ENCODE measurements at regions not wholly inside any gene's neighbourhood (a gene's known extent, or its start where the extent isn't known, plus 50 kb on each side); places are given as distances from the start of the nearest gene placed in this dataset.

- Histone ChIP-seq H3K4me3 (ENCODE audit: low read length in 2 of 2) (no peak overlapping the region), H3K9me3 (ENCODE audit: control insufficient read depth in 1 of 2, low read length in 2 of 2) (no peaks in the 10 kb centered on the region), H3K36me3 (ENCODE audit: insufficient read depth, low read length) (no peaks in the 10 kb centered on the region), H3K27ac (ENCODE audit: low read depth, low read length) (no peak overlapping the region), H3K27me3 (ENCODE audit: insufficient read depth, low read length) (no peaks in the 10 kb centered on the region), H3K4me1 (ENCODE audit: insufficient read depth, low read length) (no peaks in the 10 kb centered on the region)
- Mint-ChIP-seq H3K9me3 (peaks cover 0 to 2% (median 0%) of the 10 kb centered on the region in 8 donors), H3K4me3 (no peak overlapping the region), H3K4me1 (peaks cover 0 to 1% (median 0%) of the 10 kb centered on the region in 4 donors), H3K27ac (no peak overlapping the region), H3K27me3 (peaks cover 0 to under 1% of the 10 kb centered on the region in 2 donors), H3K36me3 (no peaks in the 10 kb centered on the region)
- POLR2A ChIA-PET (ENCODE audit: partially characterized antibody) = no interaction called here
- CTCF ChIA-PET (ENCODE audit: partially characterized antibody) = no interaction called here
- no peak for DNase-seq
- intact Hi-C loops (cut with micrococcal nuclease) = no loop called here
Measured at GRCh38 chr3:159266779-159267178, 464.9 kb downstream of the MFSD1 start.

- H3K9me3 Mint-ChIP-seq = peaks cover 0 to 3% (median 0%) of the 10 kb centered on the region in 8 donors
- no peak overlapping the region for H3K4me3 ChIP-seq (ENCODE audit: low read length in 2 of 2)
- POLR2A ChIA-PET (ENCODE audit: partially characterized antibody) = no interaction called here
- no peak overlapping the region for H3K27ac Mint-ChIP-seq
- H3K27me3 Mint-ChIP-seq = no peaks in the 10 kb centered on the region
- H3K36me3 Mint-ChIP-seq = no peaks in the 10 kb centered on the region
- H3K4me3 Mint-ChIP-seq = no peak overlapping the region
- DNase-seq = no peak
- intact Hi-C loops (cut with micrococcal nuclease) = no loop called here
- CTCF ChIA-PET (ENCODE audit: partially characterized antibody) = no interaction called here
- no peaks in the 10 kb centered on the region for H3K36me3 ChIP-seq (ENCODE audit: insufficient read depth, low read length)
- no peaks in the 10 kb centered on the region for H3K9me3 ChIP-seq (ENCODE audit: control insufficient read depth in 1 of 2, low read length in 2 of 2)
- no peaks in the 10 kb centered on the region for H3K27me3 ChIP-seq (ENCODE audit: insufficient read depth, low read length)
- H3K27ac ChIP-seq (ENCODE audit: low read depth, low read length) = no peak overlapping the region
- no peaks in the 10 kb centered on the region for H3K4me1 Mint-ChIP-seq
- H3K4me1 ChIP-seq (ENCODE audit: insufficient read depth, low read length) = no peaks in the 10 kb centered on the region
Measured at GRCh38 chr3:159271799-159272512, 470.1 kb downstream of the MFSD1 start.

GRCh38 chr3:159273070-159273469 lies 471.2 kb downstream of the MFSD1 start:
- CTCF ChIA-PET (ENCODE audit: partially characterized antibody) = no interaction called here
- intact Hi-C loops (cut with micrococcal nuclease) = no loop called here
- Histone ChIP-seq H3K9me3 (ENCODE audit: control insufficient read depth in 1 of 2, low read length in 2 of 2) (no peaks in the 10 kb centered on the region), H3K36me3 (ENCODE audit: insufficient read depth, low read length) (no peaks in the 10 kb centered on the region), H3K27ac (ENCODE audit: low read depth, low read length) (no peak overlapping the region), H3K27me3 (ENCODE audit: insufficient read depth, low read length) (no peaks in the 10 kb centered on the region), H3K4me1 (ENCODE audit: insufficient read depth, low read length) (no peaks in the 10 kb centered on the region), H3K4me3 (ENCODE audit: low read length in 2 of 2) (no peak overlapping the region)
- DNase-seq = no peak
- Mint-ChIP-seq H3K27ac (no peak overlapping the region), H3K4me3 (no peak overlapping the region), H3K36me3 (no peaks in the 10 kb centered on the region), H3K9me3 (peaks cover 0 to 4% (median 0%) of the 10 kb centered on the region in 8 donors), H3K27me3 (no peaks in the 10 kb centered on the region), H3K4me1 (no peaks in the 10 kb centered on the region)
- POLR2A ChIA-PET (ENCODE audit: partially characterized antibody) = no interaction called here

GRCh38 chr3:159273608-159274007 lies 471.8 kb downstream of the MFSD1 start:
- no peak overlapping the region for H3K27ac Mint-ChIP-seq
- ChIA-PET CTCF (ENCODE audit: partially characterized antibody) (no interaction called here), POLR2A (ENCODE audit: partially characterized antibody) (no interaction called here)
- no peak overlapping the region for H3K4me3 Mint-ChIP-seq
- H3K36me3 Mint-ChIP-seq = no peaks in the 10 kb centered on the region
- no peaks in the 10 kb centered on the region for H3K9me3 ChIP-seq (ENCODE audit: control insufficient read depth in 1 of 2, low read length in 2 of 2)
- H3K4me1 Mint-ChIP-seq = no peaks in the 10 kb centered on the region
- H3K27me3 ChIP-seq (ENCODE audit: insufficient read depth, low read length) = no peaks in the 10 kb centered on the region
- H3K4me1 ChIP-seq (ENCODE audit: insufficient read depth, low read length) = no peaks in the 10 kb centered on the region
- H3K36me3 ChIP-seq (ENCODE audit: insufficient read depth, low read length) = no peaks in the 10 kb centered on the region
- no peak overlapping the region for H3K27ac ChIP-seq (ENCODE audit: low read depth, low read length)
- peaks cover 0 to 4% (median 0%) of the 10 kb centered on the region in 8 donors for H3K9me3 Mint-ChIP-seq
- DNase-seq = no peak
- no peak overlapping the region for H3K4me3 ChIP-seq (ENCODE audit: low read length in 2 of 2)
- no peaks in the 10 kb centered on the region for H3K27me3 Mint-ChIP-seq
- intact Hi-C loops (cut with micrococcal nuclease) = no loop called here

- Histone ChIP-seq H3K9me3 (ENCODE audit: control insufficient read depth in 1 of 2, low read length in 2 of 2) (no peaks in the 10 kb centered on the region), H3K27me3 (ENCODE audit: insufficient read depth, low read length) (no peaks in the 10 kb centered on the region), H3K27ac (ENCODE audit: low read depth, low read length) (no peak overlapping the region), H3K36me3 (ENCODE audit: insufficient read depth, low read length) (no peaks in the 10 kb centered on the region), H3K4me3 (ENCODE audit: low read length in 2 of 2) (no peak overlapping the region), H3K4me1 (ENCODE audit: insufficient read depth, low read length) (no peaks in the 10 kb centered on the region)
- no peak for DNase-seq
- Mint-ChIP-seq H3K36me3 (no peaks in the 10 kb centered on the region), H3K4me3 (no peak overlapping the region), H3K27me3 (no peaks in the 10 kb centered on the region), H3K9me3 (peaks cover 0 to 6% (median 0%) of the 10 kb centered on the region in 8 donors), H3K27ac (no peak overlapping the region), H3K4me1 (no peaks in the 10 kb centered on the region)
- CTCF ChIA-PET (ENCODE audit: partially characterized antibody) = no interaction called here
- POLR2A ChIA-PET (ENCODE audit: partially characterized antibody) = no interaction called here
- intact Hi-C loops (cut with micrococcal nuclease) = no loop called here
Measured at GRCh38 chr3:159275741-159276140, 473.9 kb downstream of the MFSD1 start.

- H3K4me1 Mint-ChIP-seq = no peaks in the 10 kb centered on the region
- Histone ChIP-seq H3K36me3 (ENCODE audit: insufficient read depth, low read length) (no peaks in the 10 kb centered on the region), H3K4me3 (ENCODE audit: low read length in 2 of 2) (no peak overlapping the region), H3K4me1 (ENCODE audit: insufficient read depth, low read length) (no peaks in the 10 kb centered on the region), H3K27me3 (ENCODE audit: insufficient read depth, low read length) (no peaks in the 10 kb centered on the region), H3K9me3 (ENCODE audit: control insufficient read depth in 1 of 2, low read length in 2 of 2) (no peaks in the 10 kb centered on the region), H3K27ac (ENCODE audit: low read depth, low read length) (no peak overlapping the region)
- no peak overlapping the region for H3K4me3 Mint-ChIP-seq
- intact Hi-C loops (cut with micrococcal nuclease) = no loop called here
- no peak overlapping the region for H3K27ac Mint-ChIP-seq
- DNase-seq = no peak
- H3K27me3 Mint-ChIP-seq = no peaks in the 10 kb centered on the region
- H3K36me3 Mint-ChIP-seq = no peaks in the 10 kb centered on the region
- H3K9me3 Mint-ChIP-seq = peaks cover 0 to 6% (median 0%) of the 10 kb centered on the region in 8 donors
- ChIA-PET POLR2A (ENCODE audit: partially characterized antibody) (no interaction called here), CTCF (ENCODE audit: partially characterized antibody) (interaction anchor here (1.5 kb wide), 1 partner anchor 18 kb away, joined by 4 read pairs; no protein-coding TSS in a partner anchor)
Measured at GRCh38 chr3:159277814-159278213, 476.0 kb downstream of the MFSD1 start.

GRCh38 chr3:159280386-159281191 lies 478.7 kb downstream of the MFSD1 start:
- Histone ChIP-seq H3K27me3 (ENCODE audit: insufficient read depth, low read length) (no peaks in the 10 kb centered on the region), H3K4me3 (ENCODE audit: low read length in 2 of 2) (no peak overlapping the region), H3K9me3 (ENCODE audit: control insufficient read depth in 1 of 2, low read length in 2 of 2) (no peaks in the 10 kb centered on the region), H3K36me3 (ENCODE audit: insufficient read depth, low read length) (no peaks in the 10 kb centered on the region), H3K27ac (ENCODE audit: low read depth, low read length) (no peak overlapping the region), H3K4me1 (ENCODE audit: insufficient read depth, low read length) (no peaks in the 10 kb centered on the region)
- Mint-ChIP-seq H3K4me3 (no peak overlapping the region), H3K27me3 (no peaks in the 10 kb centered on the region), H3K27ac (no peak overlapping the region), H3K9me3 (peaks cover 0 to 6% (median 0%) of the 10 kb centered on the region in 8 donors), H3K36me3 (no peaks in the 10 kb centered on the region), H3K4me1 (no peaks in the 10 kb centered on the region)
- intact Hi-C loops (cut with micrococcal nuclease) = no loop called here
- ChIA-PET CTCF (ENCODE audit: partially characterized antibody) (interaction anchor here (1.3 kb wide), 1 partner anchor 10 kb away, joined by 3 read pairs; no protein-coding TSS in a partner anchor), POLR2A (ENCODE audit: partially characterized antibody) (no interaction called here)
- DNase-seq = no peak

Measured in CD4-positive, alpha-beta memory T cell (primary cell).